Activated CD8-positive, alpha-beta T cell treated with anti-CD3 and anti-CD28 coated beads for 36 hours (primary cell): ENCODE measurements at regions not wholly inside any gene's neighbourhood (a gene's known extent, or its start where the extent isn't known, plus 50 kb on each side); places are given as distances from the start of the nearest gene placed in this dataset.

Experiments
- ATAC-seq: fragments of 200-7000 bp; cut with Tn5 transposase; one replicate; pipeline ENCODE4 v1.10.0; 2021; ENCODE audit warnings: mild to moderate bottlenecking, moderate library complexity
- CTCF ChIA-PET: fragments of 350-600 bp; sonication (Branson Sonifier 250); formaldehyde crosslinking; loops from one replicate; lab custom pipeline; 2021; ENCODE audit warnings: antibody characterized with exemption; lab: Charles Lee
- POLR2A ChIA-PET: fragments of 350-600 bp; sonication (Branson Sonifier 250); formaldehyde crosslinking; loops from one replicate; lab custom pipeline; 2021; ENCODE audit warnings: antibody characterized with exemption; lab: Charles Lee
- DNase-seq: peaks from one replicate; pipeline ENCODE4 v3.0.0-alpha.2; 2020
- H3K27ac Mint-ChIP-seq: one replicate; pipeline ENCODE4 v1.8.0; 2021; ENCODE audit warnings: mild to moderate bottlenecking, mixed read lengths
- H3K27me3 Mint-ChIP-seq: one replicate; pipeline ENCODE4 v1.8.0; 2021; ENCODE audit warnings: mixed read lengths
- H3K36me3 Mint-ChIP-seq: one replicate; pipeline ENCODE4 v1.8.0; 2021; ENCODE audit warnings: low read depth, mixed read lengths
- H3K4me1 Mint-ChIP-seq: one replicate; pipeline ENCODE4 v1.8.0; 2021; ENCODE audit warnings: low read depth, mixed read lengths
- H3K4me3 Mint-ChIP-seq: one replicate; pipeline ENCODE4 v1.8.0; 2021; ENCODE audit warnings: mild to moderate bottlenecking, moderate library complexity, mixed read lengths
- H3K9me3 Mint-ChIP-seq: one replicate; pipeline ENCODE4 v1.8.0; 2021; ENCODE audit warnings: mixed read lengths
- CTCF ChIP-seq: fragments of 200-600 bp; IDR thresholded peaks from one replicate; pipeline ENCODE4 v1.8.0; 2022; ENCODE audit warnings: antibody characterized with exemption, mild to moderate bottlenecking
- intact Hi-C: fragments of 100-400 bp; cut with micrococcal nuclease; formaldehyde crosslinking; loops from one replicate; pipeline ENCODE4 v1.10.0; 2022

GRCh38 chrX:94758130-94758529 lies 1084.1 kb downstream of the FAM133A start:
- no peaks in the 10 kb centered on the region for H3K27me3 Mint-ChIP-seq
- no peak overlapping the region for H3K4me3 Mint-ChIP-seq
- no peaks in the 10 kb centered on the region for H3K36me3 Mint-ChIP-seq
- no peak for TF ChIP-seq CTCF
- CTCF ChIA-PET = no interaction called here
- no peaks in the 10 kb centered on the region for H3K9me3 Mint-ChIP-seq
- intact Hi-C loops = no loop called here
- DNase-seq (no peak), ATAC-seq (no peak)
- no peak overlapping the region for H3K27ac Mint-ChIP-seq
- POLR2A ChIA-PET = no interaction called here
- no peaks in the 10 kb centered on the region for H3K4me1 Mint-ChIP-seq

GRCh38 chrX:94775640-94776039 lies 1101.6 kb downstream of the FAM133A start:
- TF ChIP-seq CTCF = no peak
- CTCF ChIA-PET = no interaction called here
- peaks cover 2% of the 10 kb centered on the region for H3K9me3 Mint-ChIP-seq
- no peak overlapping the region for H3K4me3 Mint-ChIP-seq
- H3K27ac Mint-ChIP-seq = no peak overlapping the region
- no peaks in the 10 kb centered on the region for H3K27me3 Mint-ChIP-seq
- no peak for ATAC-seq
- H3K4me1 Mint-ChIP-seq = no peaks in the 10 kb centered on the region
- intact Hi-C loops = no loop called here
- no peaks in the 10 kb centered on the region for H3K36me3 Mint-ChIP-seq
- POLR2A ChIA-PET = no interaction called here
- no peak for DNase-seq

GRCh38 chrX:94813541-94813940 lies 1139.5 kb downstream of the FAM133A start:
- intact Hi-C loops = no loop called here
- no peak for TF ChIP-seq CTCF
- no peak for ATAC-seq
- Mint-ChIP-seq H3K27ac (no peak overlapping the region), H3K4me3 (no peak overlapping the region), H3K36me3 (no peaks in the 10 kb centered on the region), H3K9me3 (no peaks in the 10 kb centered on the region), H3K27me3 (no peaks in the 10 kb centered on the region), H3K4me1 (no peaks in the 10 kb centered on the region)
- CTCF ChIA-PET = no interaction called here
- POLR2A ChIA-PET = no interaction called here
- DNase-seq = no peak

- ChIA-PET CTCF (no interaction called here), POLR2A (no interaction called here)
- no peak overlapping the region for H3K27ac Mint-ChIP-seq
- intact Hi-C loops = no loop called here
- no peak for ATAC-seq
- no peaks in the 10 kb centered on the region for H3K9me3 Mint-ChIP-seq
- DNase-seq = no peak
- TF ChIP-seq CTCF = no peak
- H3K27me3 Mint-ChIP-seq = no peaks in the 10 kb centered on the region
- H3K4me1 Mint-ChIP-seq = no peaks in the 10 kb centered on the region
- H3K36me3 Mint-ChIP-seq = no peaks in the 10 kb centered on the region
- no peak overlapping the region for H3K4me3 Mint-ChIP-seq
Observed at GRCh38 chrX:94814216-94814615, 1140.2 kb downstream of the FAM133A start.

GRCh38 chrX:94830717-94831116 lies 1156.7 kb downstream of the FAM133A start:
- H3K4me1 Mint-ChIP-seq = no peaks in the 10 kb centered on the region
- CTCF ChIA-PET = no interaction called here
- no peaks in the 10 kb centered on the region for H3K36me3 Mint-ChIP-seq
- H3K27ac Mint-ChIP-seq = no peak overlapping the region
- H3K4me3 Mint-ChIP-seq = no peak overlapping the region
- no peak for ATAC-seq
- no peaks in the 10 kb centered on the region for H3K27me3 Mint-ChIP-seq
- H3K9me3 Mint-ChIP-seq = no peaks in the 10 kb centered on the region
- no peak for TF ChIP-seq CTCF
- intact Hi-C loops = no loop called here
- POLR2A ChIA-PET = no interaction called here
- no peak for DNase-seq
